Fibroblast of skin of right quadriceps (primary cell): ENCODE measurements at regions not wholly inside any gene's neighbourhood (a gene's known extent, or its start where the extent isn't known, plus 50 kb on each side); places are given as distances from the start of the nearest gene placed in this dataset.
A peak's percentile ranks its signal among the peaks of the same experiment; 100 is the strongest.
"Not testable (repeated sequence)": the region's sequence is repeated elsewhere in the genome, so short reads cannot be mapped to it uniquely, and the experiment has no call there.

Experiments
- DNase-seq: peaks from one replicate; pipeline ENCODE4 v3.0.0-alpha.2; 2013

DNA sequence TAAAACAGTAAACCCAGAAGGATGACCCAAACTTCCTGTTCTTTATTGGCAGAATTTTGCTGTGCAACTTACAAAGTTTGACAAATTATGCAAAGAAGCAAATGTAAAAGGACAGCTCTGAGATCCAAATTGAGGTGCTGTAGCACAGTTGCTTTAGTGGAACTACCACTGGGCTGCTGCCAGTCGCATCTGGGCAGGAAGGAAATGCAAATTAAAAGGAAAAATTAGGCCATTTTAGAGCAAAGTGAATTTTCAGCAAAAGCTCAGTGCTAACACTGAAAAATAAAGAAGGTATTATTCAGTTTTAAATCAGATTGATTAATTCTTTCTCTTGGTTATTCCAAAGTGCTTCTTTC, 104.5 kb downstream of the ZMAT3 start:
- no peak for DNase-seq

DNA sequence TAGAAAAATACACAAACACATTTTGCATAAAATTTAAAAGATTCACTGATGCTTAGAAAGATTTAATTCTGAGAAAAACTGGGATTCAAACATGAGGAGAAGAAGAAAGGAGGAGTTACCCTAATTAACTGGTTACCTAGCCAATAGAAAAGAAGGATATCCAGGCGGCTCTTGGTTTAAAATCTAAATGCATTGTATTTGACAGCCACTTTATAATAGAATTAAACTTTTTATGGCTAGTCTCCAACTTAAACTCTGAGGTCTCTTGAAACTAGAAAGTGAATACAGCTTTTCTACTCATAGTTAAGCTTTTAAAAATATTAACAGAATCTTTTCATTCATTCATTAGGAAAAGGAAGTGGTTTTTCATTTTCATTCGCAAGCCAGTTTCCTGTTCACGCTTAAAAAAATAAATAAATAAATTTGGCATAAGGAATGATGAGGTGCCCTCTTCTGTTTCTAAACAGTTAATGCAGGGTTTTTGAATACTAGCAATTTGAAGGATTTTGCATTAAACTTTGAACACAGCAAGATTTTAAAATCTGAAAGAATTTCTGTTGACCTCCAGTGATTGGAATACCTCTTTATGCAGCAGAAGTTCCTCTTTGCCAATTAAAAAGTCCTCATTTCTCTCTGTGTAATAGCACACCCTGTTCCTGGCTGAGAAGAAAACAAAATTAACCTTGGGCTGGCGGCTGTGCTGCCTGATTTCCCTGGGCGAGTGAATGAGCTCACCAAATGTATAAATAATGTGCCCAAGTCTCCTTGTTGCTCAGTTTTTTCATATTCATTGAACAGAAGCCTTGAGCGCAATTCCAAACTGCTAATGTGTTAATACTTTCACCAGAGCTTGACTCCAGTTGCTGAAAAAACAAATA, 105.1 kb downstream of the ZMAT3 start:
- peak; percentile 35 for DNase-seq

DNA sequence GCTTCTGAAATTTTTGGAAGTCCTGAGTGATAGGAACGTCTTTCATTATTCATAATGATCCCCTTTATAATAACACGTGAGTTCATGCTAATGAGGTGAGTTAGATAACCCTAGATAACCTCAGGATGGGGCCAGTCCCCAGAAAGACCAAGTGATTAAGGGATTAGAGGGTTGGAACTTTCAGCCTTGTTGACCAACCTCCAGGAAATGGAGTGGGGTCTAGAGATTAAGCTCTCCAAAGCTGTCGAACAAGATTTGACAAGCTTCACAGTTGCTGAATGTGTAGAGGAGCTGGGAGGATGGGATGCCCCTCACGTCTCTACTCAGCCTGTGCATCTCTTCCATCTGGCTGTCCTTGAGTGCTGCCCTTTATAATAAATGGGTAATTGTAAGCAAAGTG, 107.1 kb downstream of the ZMAT3 start:
- DNase-seq, result no peak

DNA sequence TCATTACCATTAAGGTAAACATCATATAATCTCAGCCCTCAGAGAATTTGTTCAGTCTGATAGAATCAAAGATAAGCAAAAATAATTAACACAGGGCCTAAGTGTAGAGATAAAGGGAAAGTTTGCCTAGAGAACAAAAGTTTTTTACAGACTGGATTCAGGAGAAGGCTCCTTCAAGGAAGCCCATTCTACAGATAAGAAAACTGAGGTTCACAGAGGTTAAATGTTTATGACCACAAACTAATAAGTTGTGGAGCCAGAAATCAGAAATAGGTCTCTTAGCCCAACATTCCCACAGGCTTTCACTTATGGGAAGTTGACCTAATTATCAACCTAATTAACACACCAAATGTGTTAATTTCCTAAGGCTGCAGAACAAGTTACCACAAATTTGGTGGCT, 110.7 kb downstream of the ZMAT3 start:
- no peak for DNase-seq

GRCh38 chr3:178960181-178960580, 111.4 kb downstream of the ZMAT3 start:
- DNase-seq, result no peak

- no peak for DNase-seq
These were observed 120.9 kb downstream of the ZMAT3 start for GRCh38 chr3:178950676-178951075.

DNA sequence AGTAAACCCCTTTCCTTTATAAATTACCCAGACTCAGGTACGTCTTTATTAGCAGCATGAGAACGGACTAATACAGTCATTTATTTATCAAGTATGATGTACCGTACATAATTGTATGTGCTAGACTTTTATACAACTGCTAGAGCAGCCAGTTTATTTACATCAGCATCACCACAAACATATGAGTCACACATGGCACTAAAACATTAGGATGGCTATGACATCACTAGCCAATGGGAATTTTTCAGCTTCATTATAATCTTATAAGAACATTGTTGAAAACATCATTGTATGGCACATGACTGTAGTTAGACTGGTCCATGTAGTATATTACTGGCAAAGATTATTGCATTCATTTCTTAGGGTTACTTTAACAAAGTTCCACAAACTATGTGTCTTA, 121.7 kb downstream of the ZMAT3 start:
- no peak for DNase-seq

GRCh38 chr3:178948546-178948945, 123.1 kb downstream of the ZMAT3 start:
- DNase-seq, result no peak

DNA sequence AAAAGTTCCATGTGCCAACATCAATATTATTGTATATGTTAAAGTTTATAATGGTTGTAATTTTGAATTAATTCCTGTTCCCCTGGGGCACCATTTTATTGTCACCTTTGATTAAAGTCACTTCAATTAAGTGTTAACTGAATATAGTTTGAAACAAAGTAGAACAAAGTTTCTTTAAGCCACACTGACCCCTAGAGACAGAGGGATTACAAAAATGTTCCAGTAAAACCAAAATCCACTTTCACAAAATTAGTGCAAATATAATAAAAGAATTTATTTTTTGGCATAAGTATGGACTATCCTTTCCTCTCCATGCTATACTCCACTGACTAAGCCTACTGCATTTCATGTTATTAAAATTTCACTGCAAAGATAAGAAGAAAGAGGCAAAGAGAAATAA, 123.9 kb downstream of the ZMAT3 start:
- no peak for DNase-seq

DNA sequence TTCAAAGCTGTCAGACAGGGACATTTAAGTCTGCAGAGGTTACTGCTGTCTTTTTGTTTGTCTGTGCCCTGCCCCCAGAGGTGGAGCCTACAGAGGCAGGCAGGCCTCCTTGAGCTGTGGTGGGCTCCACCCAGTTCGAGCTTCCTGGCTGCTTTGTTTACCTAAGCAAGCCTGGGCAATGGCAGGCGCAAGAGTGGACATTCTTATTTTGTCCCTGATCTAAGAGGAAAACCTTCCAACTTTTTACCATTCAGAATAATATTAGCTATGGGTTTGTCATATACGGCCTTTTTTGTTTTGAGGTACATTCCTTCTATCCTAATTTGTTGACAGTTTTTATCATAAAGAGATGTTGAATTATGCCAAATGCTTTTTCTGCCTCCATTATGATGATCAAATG, 129.3 kb downstream of the ZMAT3 start:
- DNase-seq, result not testable (repeated sequence)

DNA sequence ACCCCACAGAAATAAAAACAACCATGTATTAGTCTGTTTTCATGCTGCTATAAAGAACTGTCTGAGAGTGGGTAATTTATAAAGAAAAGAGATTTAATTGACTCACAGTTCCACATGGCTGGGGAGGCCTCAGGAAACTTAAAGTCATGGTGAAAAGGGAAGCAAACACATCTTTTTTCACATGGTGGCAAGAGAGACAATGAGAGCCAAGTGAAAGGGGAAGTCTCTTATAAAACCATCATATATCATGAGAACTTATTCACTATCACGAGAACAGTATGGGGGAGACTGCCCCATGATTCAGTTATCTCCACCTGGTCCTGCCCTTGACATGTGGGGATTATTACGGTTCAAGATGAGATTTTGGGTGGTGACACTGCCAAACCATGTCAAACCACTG, 141.5 kb downstream of the ZMAT3 start:
- no peak for DNase-seq

- DNase-seq, result no peak
These were observed 155.4 kb downstream of the ZMAT3 start for GRCh38 chr3:178916223-178916622.

- DNase-seq, result no peak
These were observed 156.2 kb downstream of the ZMAT3 start for GRCh38 chr3:178915365-178915764.

- no peak for DNase-seq
These were observed 164.5 kb downstream of the ZMAT3 start for GRCh38 chr3:178907081-178907480.

GRCh38 chr3:178901204-178901603, 170.4 kb downstream of the ZMAT3 start:
- DNase-seq, result no peak

DNA sequence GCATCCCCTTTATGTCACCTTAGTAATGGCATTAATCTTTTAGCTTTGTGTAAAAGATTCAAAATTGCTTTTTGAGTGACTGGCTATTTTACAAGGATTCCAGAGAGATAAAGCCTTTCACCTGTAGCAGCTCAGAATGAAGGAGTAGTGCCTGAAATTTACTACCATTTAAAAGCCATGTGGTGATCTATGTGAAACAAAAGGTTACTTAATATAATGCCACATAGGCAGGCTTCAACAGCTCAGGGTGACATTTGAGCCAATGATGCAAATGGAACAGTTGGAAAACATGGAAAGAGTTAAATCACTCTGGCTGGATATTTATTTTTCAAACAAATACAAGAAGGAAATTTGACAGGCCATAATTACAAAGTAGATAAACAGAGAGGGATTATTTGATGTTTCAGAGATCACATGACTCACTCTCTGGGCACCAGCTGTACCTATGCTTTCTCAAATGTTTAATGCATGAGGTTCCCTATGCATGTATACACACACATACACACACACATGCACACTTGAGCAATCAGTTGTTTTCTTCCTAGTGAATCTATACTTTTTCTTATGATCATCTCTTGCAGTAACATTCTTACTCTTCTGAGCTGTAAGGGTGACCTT, 171.5 kb downstream of the ZMAT3 start:
- DNase-seq, result no peak

DNA sequence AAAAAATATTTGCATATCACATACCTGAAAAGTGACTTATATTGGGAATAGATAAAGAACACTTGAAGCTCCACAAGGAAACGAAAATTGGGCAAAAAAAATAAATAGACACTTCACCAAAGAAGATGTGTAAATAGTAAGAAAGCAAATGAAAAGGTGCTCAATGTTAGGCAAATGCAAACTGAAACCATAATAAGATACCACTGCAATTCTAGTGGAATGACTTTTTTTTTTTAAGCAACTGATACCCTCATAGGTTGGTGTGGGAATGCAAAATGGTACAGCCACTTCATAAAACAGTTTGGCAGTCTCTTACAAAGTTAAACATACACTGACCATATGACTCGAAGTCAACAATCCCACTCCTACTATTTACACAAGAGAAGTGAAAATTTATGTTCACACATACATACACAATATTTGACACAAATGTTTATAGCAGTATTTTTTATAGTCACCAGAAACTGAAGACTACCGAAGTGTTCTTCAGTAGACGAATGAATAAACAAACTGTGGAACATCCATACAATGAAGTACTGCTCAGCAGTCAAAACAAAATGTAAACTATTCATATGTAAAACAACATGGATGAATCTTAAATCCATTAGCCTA, 176.3 kb downstream of the ZMAT3 start:
- no peak for DNase-seq
